Right ventricle myocardium inferior (tissue), 1 donor: ENCODE measurements at regions not wholly inside any gene's neighbourhood (a gene's known extent, or its start where the extent isn't known, plus 50 kb on each side); places are given as distances from the start of the nearest gene placed in this dataset.
"Not testable (repeated sequence)": the region's sequence is repeated elsewhere in the genome, so short reads cannot be mapped to it uniquely, and the experiment has no call there.

Source experiments
- ATAC-seq: fragments of 200-7000 bp; cut with Tn5 transposase; one replicate; pipeline ENCODE4 v1.9.1; 2020; ENCODE audit warnings: mild to moderate bottlenecking, moderate library complexity
- DNase-seq: peaks from one replicate; pipeline ENCODE4 v3.0.0; 2021; ENCODE audit errors: missing footprints
- intact Hi-C: fragments of 100-400 bp; cut with DNase I; formaldehyde crosslinking; loops from one replicate; pipeline ENCODE4 v1.11.0; 2022
- donor health status: DM: no; HTN: yes; CAD: no; lungs with severe emphysema.

DNA sequence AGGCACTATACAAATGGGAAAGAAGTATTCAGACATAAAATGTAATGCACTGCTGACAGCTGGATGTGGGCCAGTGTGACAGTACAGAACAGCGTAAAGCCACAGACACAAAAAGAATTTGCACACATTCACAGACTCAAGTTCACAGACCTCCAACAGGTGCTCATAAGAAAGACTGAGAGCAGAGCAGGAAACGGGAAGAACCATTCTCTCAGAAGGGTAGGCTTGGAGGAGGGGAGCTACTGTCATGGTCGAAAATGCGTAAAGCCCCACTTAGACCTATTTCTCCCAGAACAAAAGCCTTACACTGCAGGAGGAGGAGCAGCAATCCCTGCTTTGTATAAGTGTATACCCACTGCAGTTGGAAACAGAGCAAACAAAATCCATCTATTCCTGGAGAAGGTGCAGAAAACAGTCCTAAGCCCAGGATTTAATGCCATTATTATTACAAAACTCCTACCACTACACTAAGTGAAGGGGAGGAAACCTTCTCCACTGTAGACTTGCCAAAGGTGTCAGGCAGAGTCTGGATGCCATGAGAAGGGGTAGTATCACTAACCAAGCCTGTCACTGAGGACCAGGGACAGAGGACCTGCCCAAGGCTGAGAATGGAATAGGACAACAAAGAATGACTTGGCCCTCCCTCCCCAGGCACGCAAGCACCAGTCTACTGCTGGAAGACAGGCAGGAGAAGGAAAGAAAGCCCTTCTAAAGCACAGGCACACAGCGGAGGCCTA lies 103.0 kb upstream of the FAM25C start:
- intact Hi-C loops, DNase-seq, ATAC-seq: not testable (repeated sequence)

DNA sequence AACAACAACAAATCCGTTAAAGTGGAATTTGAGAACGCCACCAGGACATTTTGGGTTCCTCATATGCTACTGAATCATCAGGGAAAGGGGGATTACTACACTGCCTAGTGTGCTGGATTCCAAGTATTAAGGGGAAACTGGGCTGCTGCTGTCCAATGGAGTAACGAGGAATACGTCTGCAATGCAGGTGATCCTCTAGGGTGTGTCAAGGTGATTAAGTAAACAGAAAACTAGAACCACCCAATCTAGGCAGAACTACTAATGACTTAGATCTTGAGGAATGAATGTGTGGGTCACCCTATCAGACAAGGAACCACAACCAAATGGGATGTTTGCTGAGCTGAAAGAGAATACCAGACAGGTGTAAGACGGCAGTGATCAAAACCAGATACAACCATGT lies 99.3 kb upstream of the FAM25C start:
- ATAC-seq, DNase-seq, intact Hi-C loops: not testable (repeated sequence)

GRCh38 chr10:48090706-48091105 lies 91.1 kb upstream of the FAM25C start:
- not testable (repeated sequence) for ATAC-seq

DNA sequence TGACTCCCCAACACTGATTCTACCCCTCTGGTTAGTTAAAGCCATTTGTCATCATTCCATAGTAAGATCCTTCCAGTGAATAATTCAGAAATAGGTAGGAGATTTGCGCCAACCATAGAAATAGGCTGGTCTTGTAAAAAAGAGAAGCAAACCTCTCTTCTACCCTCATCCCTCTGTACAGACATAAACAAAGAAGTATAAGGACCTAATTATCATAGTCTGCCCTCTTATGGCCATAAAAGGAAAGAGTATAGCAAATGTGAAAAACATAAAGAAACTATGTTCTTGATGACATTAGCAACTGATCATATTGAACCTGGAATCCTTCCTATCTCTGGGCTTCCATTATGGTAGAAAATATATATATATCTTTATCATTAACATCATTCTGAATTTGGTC lies 88.5 kb upstream of the FAM25C start:
- ATAC-seq, intact Hi-C loops, DNase-seq: not testable (repeated sequence)

More at GRCh38 chr10:48090706-48091105, 91.1 kb upstream of the FAM25C start:
- DNase-seq, intact Hi-C loops: not testable (repeated sequence)

DNA sequence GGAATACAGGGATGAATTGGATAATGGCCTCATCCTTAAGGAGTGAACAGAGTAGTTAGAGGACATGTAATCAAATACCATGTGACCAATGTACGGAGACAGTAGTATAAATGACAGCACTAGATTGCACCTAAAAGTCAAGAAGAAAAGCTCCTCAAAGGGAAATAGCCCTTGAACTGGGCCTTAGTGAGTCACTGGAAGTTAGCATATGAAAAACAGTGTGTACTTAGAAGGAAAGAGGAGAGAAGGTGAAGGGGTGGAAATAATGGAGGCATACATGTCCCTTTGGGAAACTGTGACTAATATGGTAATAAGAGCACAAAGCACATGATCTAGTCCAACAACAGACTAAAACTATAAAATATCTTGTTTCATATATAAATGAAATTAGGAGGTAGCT lies 84.9 kb upstream of the FAM25C start:
- ATAC-seq, intact Hi-C loops, DNase-seq: not testable (repeated sequence)

- DNase-seq, intact Hi-C loops, ATAC-seq: not testable (repeated sequence)
These were observed 71.6 kb upstream of the FAM25C start for GRCh38 chr10:48071228-48071627.

DNA sequence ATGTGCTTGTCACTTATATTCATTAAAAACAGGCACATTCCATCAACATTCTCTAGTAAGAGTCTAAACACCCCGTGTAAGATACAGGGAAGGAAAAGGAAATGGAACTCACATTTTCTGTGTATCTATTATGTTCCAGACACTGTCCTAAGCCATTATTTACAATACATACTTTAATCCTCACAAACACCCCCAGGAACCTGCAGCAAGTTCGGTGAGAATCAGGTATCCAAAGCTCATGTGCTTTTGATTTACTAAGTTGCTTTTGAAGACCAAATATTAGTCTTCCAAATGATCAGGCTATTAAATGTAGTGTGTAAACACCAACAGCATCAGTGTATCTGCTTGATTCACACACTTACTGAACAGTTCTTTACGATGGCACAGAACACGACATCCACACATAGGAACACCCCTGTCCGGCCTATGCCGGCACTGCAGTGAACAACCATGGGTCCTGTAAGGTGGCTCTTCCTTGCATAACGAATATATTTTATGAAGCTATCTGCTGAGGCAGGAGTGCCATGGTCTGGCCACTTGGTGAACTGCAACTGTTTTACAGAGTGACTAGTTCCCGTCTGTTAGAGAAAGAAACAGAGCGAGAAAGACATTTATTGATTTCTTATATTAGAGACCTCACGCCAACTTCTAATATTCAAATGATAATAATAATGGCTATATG lies 64.5 kb upstream of the FAM25C start:
- ATAC-seq = peak; percentile 96
- DNase-seq, intact Hi-C loops: not testable (repeated sequence)

GRCh38 chr10:48055395-48055794 lies 55.8 kb upstream of the FAM25C start:
- intact Hi-C loops, ATAC-seq, DNase-seq: not testable (repeated sequence)
